ENCODE measurements at regions not wholly inside any gene's neighbourhood (a gene's known extent, or its start where the extent isn't known, plus 50 kb on each side); places are given as distances from the start of the nearest gene placed in this dataset.

GRCh38 chr4:58502839-58503238 lies 1392.7 kb upstream of the IGFBP7 start:
- TF ChIP-seq CTCF (IDR thresholded peaks at IDR 0.05) (no peak), POLR2AphosphoS5 (IDR thresholded peaks at IDR 0.05) (no peak), POLR2A (IDR thresholded peaks at IDR 0.05) (no peak)

Measured in transverse colon (tissue), 4 donors.